Natural killer cell (primary cell): ENCODE measurements at regions not wholly inside any gene's neighbourhood (a gene's known extent, or its start where the extent isn't known, plus 50 kb on each side); places are given as distances from the start of the nearest gene placed in this dataset.

Experiments
- ATAC-seq, 3 donors: fragments of 150-1000 bp in 2 of 3; fragments of 200-7000 bp in 1 of 3; cut with Tn5 transposase; 1 replicate in 1 of 3; 2 replicates in 2 of 3; pipeline ENCODE4 v1.10.0; 2021; ENCODE audit warnings: mild to moderate bottlenecking in 2 of 3, moderate library complexity in 2 of 3
- DNase-seq, 2 donors: peaks; one replicate each; pipeline versions ENCODE4 v3.0.0 to v3.0.0-alpha.2; 2013 to 2021; ENCODE audit warnings: mixed read lengths in 1 of 2
- H3K27ac ChIP-seq: one replicate; pipeline ENCODE4 v1.5.1; 2013; ENCODE audit warnings: mild to moderate bottlenecking, low read length
- H3K27me3 ChIP-seq: one replicate; pipeline ENCODE4 v1.6.1; 2013; ENCODE audit warnings: low read length; ENCODE audit not compliant: control insufficient read depth, insufficient read depth
- H3K36me3 ChIP-seq: one replicate; pipeline ENCODE4 v1.6.1; 2013; ENCODE audit warnings: low read length; ENCODE audit not compliant: control insufficient read depth, insufficient read depth
- H3K4me1 ChIP-seq: one replicate; pipeline ENCODE4 v1.6.1; 2013; ENCODE audit warnings: low read length; ENCODE audit not compliant: control insufficient read depth, insufficient read depth
- H3K4me3 ChIP-seq: one replicate; pipeline ENCODE4 v1.5.1; 2013; ENCODE audit warnings: low read length
- H3K9me3 ChIP-seq: one replicate; pipeline ENCODE4 v1.6.1; 2013; ENCODE audit warnings: low read length; ENCODE audit not compliant: control insufficient read depth, insufficient read depth
- H3K27ac Mint-ChIP-seq, 2 donors: one replicate each; pipeline ENCODE4 v1.8.0; 2022; ENCODE audit warnings: mild to moderate bottlenecking in 2 of 2, mixed read lengths in 2 of 2, moderate library complexity in 1 of 2
- H3K27me3 Mint-ChIP-seq, 2 donors: one replicate each; pipeline ENCODE4 v1.8.0; 2022; ENCODE audit warnings: low read depth in 2 of 2, mixed read lengths in 2 of 2
- H3K36me3 Mint-ChIP-seq: one replicate; pipeline ENCODE4 v1.8.0; 2022; ENCODE audit warnings: mixed read lengths
- H3K4me1 Mint-ChIP-seq, 2 donors: one replicate each; pipeline ENCODE4 v1.8.0; 2022; ENCODE audit warnings: mixed read lengths in 2 of 2
- H3K4me3 Mint-ChIP-seq: one replicate; pipeline ENCODE4 v1.8.0; 2022; ENCODE audit warnings: mild to moderate bottlenecking, moderate library complexity, mixed read lengths
- H3K9me3 Mint-ChIP-seq, 2 donors: one replicate each; pipeline ENCODE4 v1.8.0; 2022; ENCODE audit warnings: mixed read lengths in 2 of 2
- WGBS: methylation state at CpG from one replicate; pipeline ENCODE4 v1.1.7; 2013; ENCODE audit warnings: missing lambda C conversion rate; ENCODE audit not compliant: insufficient coverage; 5-methylcytosine and 5-hydroxymethylcytosine counted together
- intact Hi-C: fragments of 100-400 bp; cut with micrococcal nuclease; formaldehyde crosslinking; loops from one replicate; pipeline ENCODE4 v1.14.2; 2022
- TF ChIP-seq, protein P1 (sequence below): fragments of 200-600 bp; IDR thresholded peaks from one replicate; pipeline ENCODE4 v1.8.0; 2022; ENCODE audit warnings: antibody characterized with exemption

DNA sequence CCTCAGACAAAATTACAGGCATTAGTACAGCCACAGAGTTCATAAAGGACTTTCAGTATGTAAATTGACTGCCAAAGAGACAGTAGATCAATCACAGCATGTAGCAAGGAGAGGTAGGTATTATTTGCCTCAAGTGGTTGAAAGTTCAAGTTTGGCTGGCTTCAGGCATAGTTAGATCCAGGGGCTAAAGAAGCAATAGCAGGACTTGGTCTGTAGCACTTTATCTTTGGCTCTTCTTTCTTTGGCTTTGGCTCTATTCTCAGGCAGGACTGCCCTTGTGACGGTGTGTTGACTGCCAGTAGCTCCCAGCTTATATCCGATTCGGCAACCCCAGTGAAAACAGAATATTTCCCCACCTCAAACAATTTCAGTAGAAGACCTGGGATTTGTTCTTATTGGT is 346.0 kb upstream of the TBX3 start:
- Histone ChIP-seq H3K4me3 (no peak overlapping the region), H3K9me3 (no peaks in the 10 kb centered on the region), H3K36me3 (no peaks in the 10 kb centered on the region), H3K27ac (no peak overlapping the region), H3K27me3 (no peaks in the 10 kb centered on the region), H3K4me1 (no peaks in the 10 kb centered on the region)
- H3K9me3 Mint-ChIP-seq = peaks cover 0 to 10% of the 10 kb centered on the region in 2 donors
- H3K27ac Mint-ChIP-seq = no peak overlapping the region
- ATAC-seq (no peak), DNase-seq (no peak)
- H3K36me3 Mint-ChIP-seq = no peaks in the 10 kb centered on the region
- TF ChIP-seq, protein P1, sequence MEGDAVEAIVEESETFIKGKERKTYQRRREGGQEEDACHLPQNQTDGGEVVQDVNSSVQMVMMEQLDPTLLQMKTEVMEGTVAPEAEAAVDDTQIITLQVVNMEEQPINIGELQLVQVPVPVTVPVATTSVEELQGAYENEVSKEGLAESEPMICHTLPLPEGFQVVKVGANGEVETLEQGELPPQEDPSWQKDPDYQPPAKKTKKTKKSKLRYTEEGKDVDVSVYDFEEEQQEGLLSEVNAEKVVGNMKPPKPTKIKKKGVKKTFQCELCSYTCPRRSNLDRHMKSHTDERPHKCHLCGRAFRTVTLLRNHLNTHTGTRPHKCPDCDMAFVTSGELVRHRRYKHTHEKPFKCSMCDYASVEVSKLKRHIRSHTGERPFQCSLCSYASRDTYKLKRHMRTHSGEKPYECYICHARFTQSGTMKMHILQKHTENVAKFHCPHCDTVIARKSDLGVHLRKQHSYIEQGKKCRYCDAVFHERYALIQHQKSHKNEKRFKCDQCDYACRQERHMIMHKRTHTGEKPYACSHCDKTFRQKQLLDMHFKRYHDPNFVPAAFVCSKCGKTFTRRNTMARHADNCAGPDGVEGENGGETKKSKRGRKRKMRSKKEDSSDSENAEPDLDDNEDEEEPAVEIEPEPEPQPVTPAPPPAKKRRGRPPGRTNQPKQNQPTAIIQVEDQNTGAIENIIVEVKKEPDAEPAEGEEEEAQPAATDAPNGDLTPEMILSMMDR = no peak
- 80% methylated on average over 1 of the region's 3 CpGs for WGBS
- no peaks in the 10 kb centered on the region for H3K4me1 Mint-ChIP-seq
- H3K4me3 Mint-ChIP-seq = no peak overlapping the region
- intact Hi-C loops = no loop called here
- no peaks in the 10 kb centered on the region for H3K27me3 Mint-ChIP-seq

DNA sequence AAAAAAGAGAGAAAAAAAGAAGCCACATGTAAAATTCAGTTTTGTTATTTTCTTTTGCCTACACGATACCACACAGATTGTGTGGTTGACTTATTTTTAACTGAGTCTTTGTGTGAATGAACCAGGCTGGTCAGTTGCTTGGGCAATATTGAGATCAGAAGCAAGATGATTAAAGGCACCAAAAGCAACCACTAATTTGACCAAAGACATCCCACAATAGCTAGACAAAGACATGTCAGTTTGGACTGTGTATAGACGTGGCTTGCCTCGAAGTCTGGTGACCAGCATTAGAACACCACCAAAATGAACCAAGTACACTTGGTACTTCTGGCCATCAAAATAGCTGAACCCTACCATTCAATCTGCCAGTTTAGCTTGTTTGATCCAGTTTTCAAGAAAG is 340.6 kb upstream of the TBX3 start:
- Mint-ChIP-seq H3K27ac (no peak overlapping the region), H3K36me3 (no peaks in the 10 kb centered on the region), H3K4me3 (no peak overlapping the region), H3K9me3 (peaks cover 0 to 15% of the 10 kb centered on the region in 2 donors), H3K27me3 (no peaks in the 10 kb centered on the region), H3K4me1 (no peaks in the 10 kb centered on the region)
- Histone ChIP-seq H3K36me3 (no peaks in the 10 kb centered on the region), H3K27me3 (no peaks in the 10 kb centered on the region), H3K4me1 (no peaks in the 10 kb centered on the region), H3K4me3 (no peak overlapping the region), H3K9me3 (no peaks in the 10 kb centered on the region), H3K27ac (no peak overlapping the region)
- intact Hi-C loops = no loop called here
- ATAC-seq (no peak), DNase-seq (no peak)
- 77% methylated on average over 3 of the region's 3 CpGs for WGBS
- TF ChIP-seq, protein P1 = no peak

DNA sequence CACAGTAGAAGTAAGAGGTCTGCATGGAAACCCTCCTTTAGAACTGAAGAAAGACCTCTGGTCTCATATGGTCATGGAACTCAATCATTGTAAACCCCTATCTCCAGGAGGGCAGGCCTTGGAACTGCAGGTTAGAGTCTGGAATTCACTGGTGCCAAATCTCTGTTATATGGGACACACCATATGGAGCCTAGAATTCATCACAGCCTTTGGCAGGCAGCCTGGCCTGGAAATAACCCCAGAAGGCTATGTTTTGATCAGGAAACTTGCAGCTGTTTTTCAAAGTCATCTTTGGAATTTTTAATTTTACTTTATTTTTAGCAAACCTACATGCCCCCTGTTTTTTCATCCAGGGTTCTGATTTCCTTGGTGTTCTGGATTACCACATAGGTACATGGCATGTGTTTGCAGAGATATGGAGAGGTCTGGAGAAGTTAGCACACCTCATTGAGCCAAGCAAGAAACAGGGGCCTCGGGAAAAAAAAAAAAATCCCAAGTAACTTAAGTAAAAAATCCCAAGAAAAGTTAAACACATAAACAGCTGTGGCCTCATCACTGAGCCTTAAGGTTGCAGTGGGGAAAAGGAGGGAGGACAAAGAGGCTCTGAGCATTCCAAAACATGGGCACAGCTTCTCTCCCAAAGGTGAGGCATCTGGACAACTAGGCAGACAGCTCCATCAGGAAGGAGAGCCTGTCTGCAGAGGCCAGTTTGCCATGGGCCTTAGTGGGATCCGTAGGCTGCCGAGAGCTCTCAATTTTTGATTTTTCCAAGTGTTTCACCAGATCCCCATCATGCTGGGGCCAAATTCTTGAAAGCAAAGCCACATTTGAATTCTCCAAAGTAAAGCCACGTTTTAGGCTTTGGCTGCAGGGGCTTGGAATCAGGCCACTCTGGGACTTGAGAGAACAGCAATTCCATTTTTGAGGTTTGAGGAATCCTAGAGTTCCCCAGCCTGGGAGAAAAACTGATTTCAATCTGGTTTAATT is 339.6 kb upstream of the TBX3 start:
- intact Hi-C loops = no loop called here
- DNase-seq (no peak), ATAC-seq (no peak)
- Mint-ChIP-seq H3K27ac (no peak overlapping the region), H3K36me3 (no peaks in the 10 kb centered on the region), H3K4me1 (no peaks in the 10 kb centered on the region), H3K27me3 (no peaks in the 10 kb centered on the region), H3K4me3 (no peak overlapping the region), H3K9me3 (peaks cover 0 to 14% of the 10 kb centered on the region in 2 donors)
- 67% methylated on average over 4 of the region's 4 CpGs for WGBS
- Histone ChIP-seq H3K27ac (no peak overlapping the region), H3K4me1 (no peaks in the 10 kb centered on the region), H3K9me3 (no peaks in the 10 kb centered on the region), H3K4me3 (no peak overlapping the region), H3K36me3 (no peaks in the 10 kb centered on the region), H3K27me3 (no peaks in the 10 kb centered on the region)
- TF ChIP-seq, protein P1 = no peak
